KOPT-K1 (cell line): ENCODE measurements at regions not wholly inside any gene's neighbourhood (a gene's known extent, or its start where the extent isn't known, plus 50 kb on each side); places are given as distances from the start of the nearest gene placed in this dataset.
"Not testable (repeated sequence)": the region's sequence is repeated elsewhere in the genome, so short reads cannot be mapped to it uniquely, and the experiment has no call there.

Experiments used
- H3K27ac ChIP-seq: fragments of 200-600 bp; sonication (generic); 2 replicates; pipeline ENCODE4 v1.5.1; 2016; ENCODE audit warnings: antibody characterized with exemption, mild to moderate bottlenecking, low read depth, low read length; ENCODE audit not compliant: poor library complexity, severe bottlenecking
- H3K36me3 ChIP-seq: fragments of 200-600 bp; sonication (generic); 2 replicates; pipeline ENCODE4 v1.5.1; 2017; ENCODE audit warnings: antibody characterized with exemption, mild to moderate bottlenecking, low read length, moderate library complexity; ENCODE audit not compliant: insufficient read depth
- H3K9me3 ChIP-seq: fragments of 200-600 bp; sonication (generic); 2 replicates; pipeline ENCODE4 v1.5.1; 2017; ENCODE audit warnings: antibody characterized with exemption, low read length, mild to moderate bottlenecking; ENCODE audit not compliant: insufficient read depth, poor library complexity, severe bottlenecking

DNA sequence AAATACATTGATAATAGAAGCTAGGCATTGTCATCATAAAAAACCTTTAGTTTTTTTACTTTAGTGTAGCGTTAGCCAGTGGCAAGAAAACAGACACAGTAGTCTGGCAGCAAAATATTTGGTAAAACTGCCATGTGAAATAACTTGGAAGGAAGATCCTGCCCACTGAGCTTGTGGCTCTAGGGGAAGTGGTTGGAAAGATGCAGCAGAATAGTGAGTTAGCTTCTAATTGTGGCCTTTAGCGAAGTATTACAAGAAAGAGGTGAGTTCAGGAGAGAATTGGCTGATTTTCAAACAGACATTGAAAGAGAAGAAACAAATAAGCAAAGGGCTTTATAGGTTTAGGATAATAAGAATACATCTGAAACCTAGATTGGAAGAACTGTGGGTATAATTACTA is 1887.8 kb upstream of the CELF4 start:
- H3K27ac ChIP-seq: peak overlapping the region; percentile 67
- no peaks in the 10 kb centered on the region for H3K9me3 ChIP-seq
- no peaks in the 10 kb centered on the region for H3K36me3 ChIP-seq

- Histone ChIP-seq H3K9me3 (no peaks in the 10 kb centered on the region), H3K36me3 (no peaks in the 10 kb centered on the region), H3K27ac (no peak overlapping the region)
These were observed 1885.4 kb upstream of the CELF4 start for GRCh38 chr18:39450958-39451357.

- H3K9me3 ChIP-seq: no peaks in the 10 kb centered on the region
These were observed 1884.0 kb upstream of the CELF4 start for GRCh38 chr18:39449566-39449965.

GRCh38 chr18:39448942-39449341 is 1883.3 kb upstream of the CELF4 start:
- Histone ChIP-seq H3K27ac (no peak overlapping the region), H3K36me3 (no peaks in the 10 kb centered on the region), H3K9me3 (no peaks in the 10 kb centered on the region)

More at GRCh38 chr18:39449566-39449965, 1884.0 kb upstream of the CELF4 start:
- Histone ChIP-seq H3K27ac (no peak overlapping the region), H3K36me3 (no peaks in the 10 kb centered on the region)

GRCh38 chr18:39444957-39445356 is 1879.4 kb upstream of the CELF4 start:
- not testable (repeated sequence) for H3K27ac ChIP-seq, H3K36me3 ChIP-seq, H3K9me3 ChIP-seq

GRCh38 chr18:39441648-39442047 is 1876.0 kb upstream of the CELF4 start:
- no peak overlapping the region for H3K27ac ChIP-seq
- no peaks in the 10 kb centered on the region for H3K36me3 ChIP-seq
- no peaks in the 10 kb centered on the region for H3K9me3 ChIP-seq

DNA sequence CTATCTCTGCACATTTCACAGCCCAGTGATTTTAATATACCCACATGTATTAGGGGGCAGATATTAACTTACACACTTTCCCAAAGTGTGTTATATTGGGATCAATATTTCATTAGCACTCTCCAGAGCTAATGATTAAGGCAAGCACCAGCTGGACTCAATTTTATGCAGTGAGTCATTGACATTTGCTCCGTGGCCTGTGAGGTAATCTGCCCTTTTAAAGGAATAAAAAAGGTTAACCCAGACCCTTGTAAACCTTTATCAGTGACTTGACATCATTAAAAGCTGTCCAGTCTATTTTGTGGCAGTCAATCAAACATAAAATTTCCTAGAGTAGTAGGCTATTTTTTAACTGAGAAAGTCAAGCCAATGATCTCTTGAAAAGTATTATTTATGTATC is 1870.4 kb upstream of the CELF4 start:
- no peaks in the 10 kb centered on the region for H3K9me3 ChIP-seq

DNA sequence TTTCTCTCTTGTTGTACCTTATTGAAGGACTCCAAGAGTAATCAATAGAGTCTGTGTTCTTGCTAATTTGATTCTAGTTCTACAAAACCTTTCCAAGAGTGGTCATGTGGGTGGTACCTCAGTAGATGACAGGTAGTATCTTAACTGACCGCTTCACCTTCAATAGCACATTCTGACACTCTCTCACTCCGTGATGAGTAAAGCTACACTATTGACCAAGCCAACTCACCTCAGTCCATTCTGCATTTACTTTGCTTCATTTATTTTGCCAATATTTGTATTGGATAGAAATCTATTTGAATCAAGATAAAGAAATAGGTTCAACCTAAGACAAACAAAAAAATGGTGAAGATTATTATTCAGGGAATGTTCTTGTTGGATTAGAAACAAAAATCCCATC is 1869.6 kb upstream of the CELF4 start:
- no peaks in the 10 kb centered on the region for H3K36me3 ChIP-seq
- H3K27ac ChIP-seq: no peak overlapping the region
- H3K9me3 ChIP-seq: no peaks in the 10 kb centered on the region

More for the DNA sequence above, 1870.4 kb upstream of the CELF4 start:
- H3K36me3 ChIP-seq: no peaks in the 10 kb centered on the region
- H3K27ac ChIP-seq: no peak overlapping the region

GRCh38 chr18:39434223-39434920 is 1868.8 kb upstream of the CELF4 start:
- no peaks in the 10 kb centered on the region for H3K9me3 ChIP-seq
- no peak overlapping the region for H3K27ac ChIP-seq
- no peaks in the 10 kb centered on the region for H3K36me3 ChIP-seq

GRCh38 chr18:39425172-39425850 is 1859.7 kb upstream of the CELF4 start:
- no peaks in the 10 kb centered on the region for H3K9me3 ChIP-seq
- no peaks in the 10 kb centered on the region for H3K36me3 ChIP-seq
- no peak overlapping the region for H3K27ac ChIP-seq

GRCh38 chr18:39424261-39424660 is 1858.7 kb upstream of the CELF4 start:
- no peak overlapping the region for H3K27ac ChIP-seq
- no peaks in the 10 kb centered on the region for H3K36me3 ChIP-seq
- no peaks in the 10 kb centered on the region for H3K9me3 ChIP-seq

DNA sequence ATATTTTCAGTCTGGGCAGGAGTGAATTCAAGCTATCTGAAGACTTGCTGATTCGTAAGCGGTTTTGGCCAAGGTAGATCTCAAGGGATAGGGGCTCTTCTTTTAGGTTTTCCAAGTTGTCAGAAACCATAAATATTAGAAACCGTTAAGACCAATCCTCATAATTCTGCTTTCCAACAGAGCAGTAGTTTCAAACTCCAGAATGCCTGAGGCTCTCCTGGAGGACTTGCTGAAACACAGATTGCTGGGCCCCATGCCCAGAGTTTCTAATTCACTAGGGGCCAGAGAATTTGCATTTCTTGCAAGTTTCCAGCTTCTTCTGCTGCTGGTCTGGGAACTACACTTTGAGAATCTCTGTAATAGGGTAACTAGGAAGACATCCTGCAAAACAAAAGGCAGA is 1855.7 kb upstream of the CELF4 start:
- Histone ChIP-seq H3K36me3 (no peaks in the 10 kb centered on the region), H3K27ac (no peak overlapping the region), H3K9me3 (no peaks in the 10 kb centered on the region)

DNA sequence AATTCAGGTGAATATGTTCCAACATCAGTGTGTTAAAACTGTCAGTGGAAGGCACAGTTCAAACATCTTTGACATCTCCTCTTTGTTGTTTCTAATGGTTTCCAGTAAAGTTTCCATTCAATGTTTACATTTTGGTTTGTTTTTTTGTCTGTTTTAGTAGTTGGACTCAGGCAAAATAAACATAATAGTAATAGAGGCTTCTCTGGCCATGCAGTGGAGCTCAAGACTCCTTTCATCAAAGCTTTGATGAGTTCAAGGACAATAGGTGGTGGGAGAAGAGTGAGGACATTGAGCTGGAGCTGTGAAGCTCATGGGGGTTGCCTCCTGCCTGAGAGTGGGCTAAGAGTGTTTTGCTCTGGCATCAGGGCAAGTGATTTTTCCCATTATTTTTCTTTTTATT is 1853.7 kb upstream of the CELF4 start:
- Histone ChIP-seq H3K27ac (no peak overlapping the region), H3K36me3 (no peaks in the 10 kb centered on the region), H3K9me3 (no peaks in the 10 kb centered on the region)

DNA sequence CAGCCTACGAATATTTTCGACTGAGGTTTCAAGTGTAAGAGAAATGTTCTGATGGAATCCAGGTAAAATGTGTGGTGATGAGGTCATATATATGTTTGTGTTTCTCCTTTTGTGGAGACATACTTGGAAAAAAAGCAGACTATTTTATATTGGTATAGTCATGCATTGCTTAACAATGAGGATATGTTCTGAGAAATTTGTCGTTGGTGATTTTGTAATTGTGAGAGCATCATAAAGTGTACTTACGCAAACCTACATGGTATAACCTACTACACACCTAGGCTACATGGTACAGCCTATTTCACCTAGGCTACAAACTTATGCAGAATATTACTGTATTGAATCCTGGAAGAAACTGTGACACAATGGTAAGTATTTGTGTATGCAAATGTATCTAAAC is 1849.9 kb upstream of the CELF4 start:
- no peak overlapping the region for H3K27ac ChIP-seq
- no peaks in the 10 kb centered on the region for H3K9me3 ChIP-seq
- H3K36me3 ChIP-seq: no peaks in the 10 kb centered on the region

DNA sequence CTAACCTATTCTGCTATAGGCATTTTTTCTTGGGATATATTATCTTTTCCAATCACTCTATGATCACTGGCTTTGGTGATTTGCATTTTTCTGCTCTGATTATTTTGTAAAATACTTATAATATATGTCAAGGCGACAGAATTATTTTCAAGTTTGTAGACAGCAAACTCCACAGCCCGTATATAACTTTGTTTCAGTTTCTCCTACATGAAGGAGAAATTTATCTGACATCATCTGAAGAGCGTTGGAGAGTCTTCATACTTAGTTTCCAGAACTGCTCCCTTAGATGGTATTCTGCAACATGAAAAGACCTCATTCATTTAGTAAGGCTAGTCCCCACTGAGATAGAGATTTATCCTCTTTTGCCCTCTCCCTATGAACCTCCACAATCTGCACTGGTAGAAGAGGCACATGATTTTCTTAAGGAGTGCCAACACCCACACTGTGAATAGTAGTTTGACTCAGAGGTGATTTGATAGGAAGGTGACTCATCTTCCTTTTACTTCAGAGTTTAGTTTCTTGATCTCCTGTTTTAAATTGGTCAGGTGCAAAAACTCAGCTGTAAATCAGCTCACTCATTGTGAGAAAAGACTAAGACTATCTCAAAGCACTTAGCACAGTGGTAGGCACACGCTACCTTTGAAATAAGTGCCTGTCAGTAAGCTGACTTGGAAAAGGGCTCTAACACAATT is 1848.6 kb upstream of the CELF4 start:
- no peak overlapping the region for H3K27ac ChIP-seq
- no peaks in the 10 kb centered on the region for H3K9me3 ChIP-seq
- H3K36me3 ChIP-seq: no peaks in the 10 kb centered on the region
